H1 (cell line): ENCODE measurements at regions not wholly inside any gene's neighbourhood (a gene's known extent, or its start where the extent isn't known, plus 50 kb on each side); places are given as distances from the start of the nearest gene placed in this dataset.

ENCODE experiments used
- CTCF ChIA-PET: fragments of 300-600 bp; sonication (Branson Sonifier 250); formaldehyde crosslinking; loops from one replicate; lab custom pipeline; 2021; ENCODE audit not compliant: partially characterized antibody; lab: Charles Lee
- POLR2A ChIA-PET: fragments of 300-600 bp; sonication (Branson Sonifier 250); formaldehyde crosslinking; loops from one replicate; lab custom pipeline; 2021; ENCODE audit warnings: inconsistent platforms; ENCODE audit not compliant: partially characterized antibody; lab: Charles Lee
- DNase-seq, 2 experiments: peaks; one replicate each; pipeline versions ENCODE4 v3.0.0 to v3.0.0-alpha.2; 2010 to 2022; ENCODE audit warnings: low spot score in 2 of 2, low read depth in 1 of 2, mixed read lengths in 1 of 2
- FAIRE-seq: peaks from 2 replicates; lab custom pipeline; 2011; peaks lifted over from hg19 to GRCh38; lab: Jason Lieb, UNC
- H2AFZ ChIP-seq: 2 replicates; pipeline ENCODE4 v1.8.1; 2012; ENCODE audit warnings: low read length, inconsistent platforms
- H2AK5ac ChIP-seq: 2 replicates; pipeline ENCODE4 v1.6.1; 2013; ENCODE audit warnings: low read depth, low read length
- H2BK120ac ChIP-seq: replicated peaks from 2 replicates; pipeline ENCODE3; 2013; ENCODE audit warnings: low read depth, low read length, inconsistent platforms
- H2BK12ac ChIP-seq: 2 replicates; pipeline ENCODE4 v1.6.1; 2013; ENCODE audit warnings: low read depth, low read length
- H2BK15ac ChIP-seq: 2 replicates; pipeline ENCODE4 v1.6.1; 2013; ENCODE audit warnings: low read length
- H2BK20ac ChIP-seq: 2 replicates; pipeline ENCODE4 v1.6.1; 2013; ENCODE audit warnings: low read length
- H2BK5ac ChIP-seq: 2 replicates; pipeline ENCODE4 v1.6.1; 2013; ENCODE audit warnings: low read depth, low read length
- H3K14ac ChIP-seq: 2 replicates; pipeline ENCODE4 v1.6.1; 2013; ENCODE audit warnings: inconsistent platforms; ENCODE audit not compliant: insufficient read length
- H3K18ac ChIP-seq: 2 replicates; pipeline ENCODE4 v1.6.1; 2013; ENCODE audit warnings: low read length; ENCODE audit errors: extremely low read depth
- H3K23ac ChIP-seq: 2 replicates; pipeline ENCODE4 v1.6.1; 2013; ENCODE audit warnings: inconsistent platforms; ENCODE audit not compliant: insufficient read length
- H3K23me2 ChIP-seq: 2 replicates; pipeline ENCODE4 v1.6.1; 2013; ENCODE audit warnings: low read depth, low read length
- H3K27ac ChIP-seq: 2 replicates; pipeline ENCODE4 v1.6.1; 2011; ENCODE audit warnings: low read depth, low read length, inconsistent platforms
- H3K27me3 ChIP-seq, 4 experiments: replicated peaks in 1 of 4; 1 replicate in 1 of 4; 2 replicates in 3 of 4; pipeline versions ENCODE4 v1.6.1 to v1.8.1; 2011 to 2013; ENCODE audit warnings: low read length in 3 of 4, mild to moderate bottlenecking in 3 of 4, inconsistent platforms in 2 of 4, mixed read lengths in 2 of 4, moderate library complexity in 1 of 4; ENCODE audit not compliant: control insufficient read depth in 3 of 4, insufficient read depth in 3 of 4; ENCODE audit errors: extremely low read depth in 1 of 4
- H3K36me3 ChIP-seq, 4 experiments: 2 replicates each; pipeline versions ENCODE4 v1.6.1 to v1.8.1; 2011 to 2013; ENCODE audit warnings: mild to moderate bottlenecking in 4 of 4, low read length in 3 of 4, moderate library complexity in 2 of 4, control low read depth in 1 of 4, inconsistent platforms in 1 of 4; ENCODE audit not compliant: insufficient read depth in 4 of 4, control insufficient read depth in 2 of 4
- H3K4ac ChIP-seq: replicated peaks from 2 replicates; pipeline ENCODE3; 2013; ENCODE audit warnings: low read length, low read depth, mixed read lengths, inconsistent platforms; ENCODE audit not compliant: insufficient read length
- H3K4me1 ChIP-seq, 4 experiments: replicated peaks in 1 of 4; 1 replicate in 1 of 4; 2 replicates in 3 of 4; pipeline versions ENCODE4 v1.6.1 to v1.8.1; 2011 to 2013; ENCODE audit warnings: low read length in 3 of 4, inconsistent platforms in 2 of 4, mixed read lengths in 1 of 4; ENCODE audit not compliant: insufficient read depth in 4 of 4, control insufficient read depth in 3 of 4
- H3K4me2 ChIP-seq, 2 experiments: 2 replicates each; pipeline versions ENCODE4 v1.6.1 to v1.8.1; 2011 to 2013; ENCODE audit warnings: low read depth in 2 of 2, low read length in 2 of 2, control low read depth in 1 of 2, inconsistent platforms in 1 of 2, mild to moderate bottlenecking in 1 of 2; ENCODE audit not compliant: insufficient read depth in 1 of 2
- H3K4me3 ChIP-seq, 4 experiments: fragments of 200-600, 300-600 bp in 1 of 4; sonication (generic), shearing (Covaris generic), sonication (Bioruptor Twin) in 1 of 4; 2 replicates each; pipeline versions ENCODE4 v1.5.1 to v1.8.1; 2011 to 2016; ENCODE audit warnings: low read length in 4 of 4, low read depth in 3 of 4, control low read depth in 2 of 4, inconsistent platforms in 2 of 4, mild to moderate bottlenecking in 2 of 4, mixed read lengths in 1 of 4, moderate library complexity in 1 of 4; ENCODE audit not compliant: insufficient read depth in 2 of 4; ENCODE audit errors: extremely low read depth in 1 of 4
- H3K56ac ChIP-seq: replicated peaks from 2 replicates; pipeline ENCODE3; 2013; ENCODE audit warnings: low read depth, mild to moderate bottlenecking, mixed read lengths, low read length, inconsistent platforms; ENCODE audit not compliant: insufficient read length
- H3K79me1 ChIP-seq: 2 replicates; pipeline ENCODE4 v1.6.1; 2013; ENCODE audit warnings: low read depth, low read length, control low read depth
- H3K79me2 ChIP-seq, 2 experiments: 2 replicates each; pipeline versions ENCODE4 v1.6.1 to v1.8.1; 2012 to 2013; ENCODE audit warnings: low read length in 2 of 2, mild to moderate bottlenecking in 2 of 2, inconsistent platforms in 1 of 2; ENCODE audit not compliant: insufficient read depth in 2 of 2, control insufficient read depth in 1 of 2
- H3K9ac ChIP-seq, 4 experiments: replicated peaks in 1 of 4; 1 replicate in 1 of 4; 2 replicates in 3 of 4; pipeline versions ENCODE4 v1.6.1 to v1.8.1; 2011 to 2013; ENCODE audit warnings: low read depth in 3 of 4, low read length in 3 of 4, control low read depth in 2 of 4, mild to moderate bottlenecking in 2 of 4, moderate library complexity in 2 of 4, inconsistent platforms in 1 of 4; ENCODE audit errors: extremely low read depth in 1 of 4
- H3K9me3 ChIP-seq, 2 experiments: 2 replicates each; pipeline versions ENCODE4 v1.6.1 to v1.8.1; 2012 to 2013; ENCODE audit warnings: mild to moderate bottlenecking in 2 of 2, moderate library complexity in 2 of 2, control low read depth in 1 of 2, inconsistent platforms in 1 of 2, low read depth in 1 of 2, low read length in 1 of 2, mixed read lengths in 1 of 2; ENCODE audit not compliant: insufficient read depth in 2 of 2
- H4K20me1 ChIP-seq, 2 experiments: replicated peaks in 1 of 2; 2 replicates each; pipeline versions ENCODE3 to v1.8.1; 2011 to 2013; ENCODE audit warnings: inconsistent platforms in 2 of 2, low read length in 2 of 2, mild to moderate bottlenecking in 1 of 2; ENCODE audit not compliant: insufficient read depth in 2 of 2, control insufficient read depth in 1 of 2
- H4K5ac ChIP-seq: 2 replicates; pipeline ENCODE4 v1.6.1; 2013; ENCODE audit warnings: low read length, low read depth, mixed read lengths, inconsistent platforms; ENCODE audit not compliant: insufficient read length
- H4K8ac ChIP-seq: 2 replicates; pipeline ENCODE4 v1.8.0; 2013; ENCODE audit warnings: mild to moderate bottlenecking, moderate library complexity, low read length, inconsistent platforms; ENCODE audit not compliant: insufficient read depth; ENCODE audit errors: extremely low read depth
- H4K91ac ChIP-seq: replicated peaks from 2 replicates; pipeline ENCODE3; 2013; ENCODE audit warnings: low read length, mixed read lengths, inconsistent platforms; ENCODE audit not compliant: insufficient read length
- CTBP2 ChIP-seq: IDR thresholded peaks from 2 replicates; pipeline ENCODE4 v1.7.0; 2011; ENCODE audit warnings: borderline replicate concordance, mild to moderate bottlenecking, moderate library complexity, mixed read lengths, low read length; ENCODE audit not compliant: insufficient read depth, insufficient read length
- FOSL1 ChIP-seq: IDR thresholded peaks from 2 replicates; pipeline ENCODE4 v1.6.1; 2011; ENCODE audit warnings: mild to moderate bottlenecking, low read depth, low read length, moderate library complexity; ENCODE audit not compliant: insufficient read depth
- HDAC6 ChIP-seq: IDR thresholded peaks from one replicate; pipeline ENCODE4 v1.7.1; 2012; ENCODE audit warnings: low read depth, mild to moderate bottlenecking, inconsistent platforms, low read length, moderate library complexity
- JUND ChIP-seq: IDR thresholded peaks from 2 replicates; pipeline ENCODE4 v1.6.1; 2011; ENCODE audit warnings: mild to moderate bottlenecking, improper control_type of control experiment, low read length
- RFX5 ChIP-seq: IDR thresholded peaks from 2 replicates; pipeline ENCODE4 v1.6.1; 2011; ENCODE audit warnings: low read depth, low read length, improper control_type of control experiment, borderline replicate concordance
- RXRA ChIP-seq: IDR thresholded peaks from 2 replicates; pipeline ENCODE4 v1.6.1; 2011; ENCODE audit warnings: low read depth, mild to moderate bottlenecking, low read length, moderate library complexity; ENCODE audit not compliant: insufficient read depth
- SAP30 ChIP-seq: fragments of 300-600 bp; sonication (generic); IDR thresholded peaks from 2 replicates; pipeline ENCODE4 v1.7.1; 2012; ENCODE audit warnings: low read length, moderate library complexity, mild to moderate bottlenecking, inconsistent platforms; ENCODE audit not compliant: insufficient read depth, insufficient replicate concordance
- SP1 ChIP-seq: IDR thresholded peaks from 2 replicates; pipeline ENCODE4 v1.6.1; 2011; ENCODE audit warnings: low read depth, low read length
- WGBS, 2 experiments: shearing (Covaris generic) in 1 of 2; methylation state at CpG; one replicate each; pipeline versions ENCODE4 v1.1.6 to v1.1.7; 2013 to 2015; ENCODE audit warnings: low lambda C conversion rate in 2 of 2, mixed read lengths in 2 of 2, inconsistent platforms in 1 of 2, low coverage in 1 of 2, missing lambda C conversion rate in 1 of 2; ENCODE audit not compliant: insufficient replicate concordance in 2 of 2, insufficient coverage in 1 of 2, insufficient read length in 1 of 2; ENCODE audit errors: extremely low coverage in 1 of 2, missing lambda C conversion rate in 1 of 2; 5-methylcytosine and 5-hydroxymethylcytosine counted together

- H3K18ac ChIP-seq, result no peak overlapping the region
- H3K14ac ChIP-seq, result no peak overlapping the region
- no peak overlapping the region for H3K4ac ChIP-seq
- no peaks in the 10 kb centered on the region for H3K79me1 ChIP-seq
- H3K9ac ChIP-seq, result no peak overlapping the region
- no peak overlapping the region for H4K5ac ChIP-seq
- FAIRE-seq, result no peak
- no peaks in the 10 kb centered on the region for H3K79me2 ChIP-seq
- H2BK120ac ChIP-seq, result no peak overlapping the region
- H3K9me3 ChIP-seq, result no peaks in the 10 kb centered on the region
- no peak overlapping the region for H3K4me2 ChIP-seq
- 91% methylated on average over 3 of the region's 3 CpGs; no CpG with 5 or more reads in 1 of the 2 experiments for WGBS, 2 experiments
- H2BK15ac ChIP-seq, result no peak overlapping the region
- no peak for DNase-seq
- no peak overlapping the region for H2AFZ ChIP-seq
- CTCF ChIA-PET, result interaction anchor here (0.6 to 2.0 kb wide), 5 partner anchors 11 to 274 kb away, joined by 3 to 5 read pairs (median 3); no protein-coding TSS in a partner anchor
- H2BK20ac ChIP-seq, result no peak overlapping the region
- no peak overlapping the region for H2BK5ac ChIP-seq
- no peaks in the 10 kb centered on the region for H3K4me1 ChIP-seq
- H4K91ac ChIP-seq, result no peak overlapping the region
- no peaks in the 10 kb centered on the region for H3K27me3 ChIP-seq
- no peak overlapping the region for H3K56ac ChIP-seq
- no peak overlapping the region for H2AK5ac ChIP-seq
- POLR2A ChIA-PET, result no interaction called here
- H3K27ac ChIP-seq, result no peak overlapping the region
- no peak overlapping the region for H3K23ac ChIP-seq
- H3K36me3 ChIP-seq, result no peaks in the 10 kb centered on the region
- no peak overlapping the region for H3K4me3 ChIP-seq
- no peaks in the 10 kb centered on the region for H4K20me1 ChIP-seq
- H2BK12ac ChIP-seq, result no peak overlapping the region
- no peak overlapping the region for H4K8ac ChIP-seq
- no peaks in the 10 kb centered on the region; the same call in 1 of the 2 replicates for H3K23me2 ChIP-seq
- TF ChIP-seq CTBP2 (no peak), RFX5 (no peak), HDAC6 (no peak), SP1 (no peak), FOSL1 (no peak), SAP30 (no peak), RXRA (no peak), JUND (no peak)
These were observed 59.6 kb downstream of the PPP1R3C start for GRCh38 chr10:91573320-91573719.
